DND-41 (cell line): ENCODE measurements at regions not wholly inside any gene's neighbourhood (a gene's known extent, or its start where the extent isn't known, plus 50 kb on each side); places are given as distances from the start of the nearest gene placed in this dataset.

Experiments
- ATAC-seq: fragments of 200-7000 bp; cut with Tn5 transposase; 3 replicates; pipeline ENCODE4 v1.9.1; 2021; ENCODE audit warnings: low read depth; ENCODE audit not compliant: insufficient read depth
- DNase-seq: peaks from one replicate; pipeline ENCODE4 v3.0.0-alpha.2; 2020
- H2AFZ ChIP-seq: 2 replicates; pipeline ENCODE4 v1.6.0; 2012; ENCODE audit warnings: low read depth, low read length
- H3K27ac ChIP-seq: 2 replicates; pipeline ENCODE4 v1.5.1; 2012; ENCODE audit warnings: low read length, inconsistent platforms
- H3K27me3 ChIP-seq: fragments of 200-600 bp; sonication (generic); 2 replicates; pipeline ENCODE4 v1.6.0; 2012; ENCODE audit warnings: low read length, mild to moderate bottlenecking, inconsistent platforms; ENCODE audit not compliant: insufficient read depth, poor library complexity
- H3K36me3 ChIP-seq: 2 replicates; pipeline ENCODE4 v1.5.1; 2012; ENCODE audit warnings: low read length, inconsistent platforms; ENCODE audit not compliant: insufficient read depth
- H3K4me1 ChIP-seq: 2 replicates; pipeline ENCODE4 v1.5.1; 2012; ENCODE audit warnings: mild to moderate bottlenecking, low read length; ENCODE audit not compliant: insufficient read depth
- H3K4me2 ChIP-seq: 2 replicates; pipeline ENCODE4 v1.6.0; 2012; ENCODE audit warnings: mild to moderate bottlenecking, moderate library complexity, low read length, inconsistent platforms; ENCODE audit not compliant: insufficient read depth
- H3K4me3 ChIP-seq, 2 experiments: fragments of 200-600 bp in 1 of 2; shearing (Covaris generic) in 1 of 2; 2 replicates each; pipeline ENCODE4 v1.5.1; 2012 to 2016; ENCODE audit warnings: inconsistent platforms in 2 of 2, low read length in 2 of 2, mild to moderate bottlenecking in 2 of 2, low read depth in 1 of 2, moderate library complexity in 1 of 2
- H3K79me2 ChIP-seq: 2 replicates; pipeline ENCODE4 v1.6.0; 2012; ENCODE audit warnings: low read length, inconsistent platforms; ENCODE audit not compliant: insufficient read depth
- H3K9ac ChIP-seq: 2 replicates; pipeline ENCODE4 v1.6.0; 2012; ENCODE audit warnings: low read depth, mild to moderate bottlenecking, inconsistent platforms, low read length, moderate library complexity
- H3K9me3 ChIP-seq: 2 replicates; pipeline ENCODE4 v1.5.1; 2012; ENCODE audit warnings: low read length, moderate library complexity, mild to moderate bottlenecking, inconsistent platforms; ENCODE audit not compliant: insufficient read depth, severe bottlenecking
- H4K20me1 ChIP-seq: 2 replicates; pipeline ENCODE4 v1.6.0; 2012; ENCODE audit warnings: low read length; ENCODE audit not compliant: insufficient read depth
- CTCF ChIP-seq: IDR thresholded peaks from 2 replicates; pipeline ENCODE4 v1.5.1; 2012; ENCODE audit warnings: borderline replicate concordance, low read length, moderate library complexity, mild to moderate bottlenecking; ENCODE audit not compliant: poor library complexity, severe bottlenecking; ENCODE audit errors: extremely low read depth
- EZH2 ChIP-seq: IDR thresholded peaks from 3 replicates; pipeline ENCODE4 v1.6.1; 2012; ENCODE audit warnings: borderline replicate concordance, low read depth, mild to moderate bottlenecking, moderate library complexity, low read length, inconsistent platforms; ENCODE audit not compliant: severe bottlenecking

- H3K4me3 ChIP-seq = no peak overlapping the region
- no peaks in the 10 kb centered on the region for H3K27me3 ChIP-seq
- no peak overlapping the region for H2AFZ ChIP-seq
- H4K20me1 ChIP-seq = peaks cover 25% of the 10 kb centered on the region; the same call in 1 of the 2 replicates
- H3K79me2 ChIP-seq = peaks cover 99% of the 10 kb centered on the region
- peaks cover 17% of the 10 kb centered on the region for H3K9me3 ChIP-seq
- TF ChIP-seq CTCF (peak; percentile 15), EZH2 (no peak)
- H3K36me3 ChIP-seq = peaks cover 33% of the 10 kb centered on the region
- no peak overlapping the region for H3K27ac ChIP-seq
- ATAC-seq = 0 out of 3 replicates have a peak, but pooled peaks have one; percentile 30
- no peak overlapping the region for H3K4me2 ChIP-seq
- DNase-seq = no peak
- H3K9ac ChIP-seq = no peak overlapping the region
- no peaks in the 10 kb centered on the region for H3K4me1 ChIP-seq
Measured at GRCh38 chr4:177155454-177155853, 154.2 kb upstream of the NEIL3 start.

GRCh38 chr4:177159600-177159999 is 150.1 kb upstream of the NEIL3 start:
- DNase-seq (no peak), ATAC-seq (peak; percentile 41)
- no peak overlapping the region for H2AFZ ChIP-seq
- no peak overlapping the region for H3K4me3 ChIP-seq
- H3K79me2 ChIP-seq = peaks cover 100% of the 10 kb centered on the region
- H3K27ac ChIP-seq = no peak overlapping the region
- no peak overlapping the region for H3K9ac ChIP-seq
- peaks cover 16% of the 10 kb centered on the region for H3K4me1 ChIP-seq
- TF ChIP-seq EZH2 (no peak), CTCF (no peak)
- H3K4me2 ChIP-seq = no peak overlapping the region
- no peaks in the 10 kb centered on the region for H3K27me3 ChIP-seq
- H4K20me1 ChIP-seq = peaks cover 54% of the 10 kb centered on the region; the same call in 1 of the 2 replicates
- peaks cover 21% of the 10 kb centered on the region for H3K36me3 ChIP-seq
- H3K9me3 ChIP-seq = peaks cover 5% of the 10 kb centered on the region

- no peak overlapping the region for H3K9ac ChIP-seq
- H3K27me3 ChIP-seq = no peaks in the 10 kb centered on the region
- peaks cover 16% of the 10 kb centered on the region for H3K4me1 ChIP-seq
- no peak overlapping the region for H3K4me2 ChIP-seq
- H3K4me3 ChIP-seq = no peak overlapping the region
- peaks cover 22% of the 10 kb centered on the region for H3K36me3 ChIP-seq
- H3K9me3 ChIP-seq = no peaks in the 10 kb centered on the region
- ATAC-seq = no peak
- peaks cover 100% of the 10 kb centered on the region for H3K79me2 ChIP-seq
- DNase-seq = no peak
- H3K27ac ChIP-seq = no peak overlapping the region
- TF ChIP-seq EZH2 (no peak), CTCF (no peak)
- peaks cover 54% of the 10 kb centered on the region; the same call in 1 of the 2 replicates for H4K20me1 ChIP-seq
- H2AFZ ChIP-seq = no peak overlapping the region
Measured at GRCh38 chr4:177161781-177162180, 147.9 kb upstream of the NEIL3 start.

- ATAC-seq = peak; percentile 71
- peaks cover 99% of the 10 kb centered on the region for H3K79me2 ChIP-seq
- H3K27me3 ChIP-seq = no peaks in the 10 kb centered on the region
- no peak overlapping the region for H2AFZ ChIP-seq
- TF ChIP-seq CTCF = no peak
- TF ChIP-seq EZH2 = no peak
- H3K4me3 ChIP-seq = no peak overlapping the region
- no peaks in the 10 kb centered on the region for H3K9me3 ChIP-seq
- H4K20me1 ChIP-seq = peaks cover 55% of the 10 kb centered on the region; the same call in 1 of the 2 replicates
- no peak overlapping the region for H3K27ac ChIP-seq
- H3K9ac ChIP-seq = no peak overlapping the region
- no peak overlapping the region for H3K4me2 ChIP-seq
- no peak for DNase-seq
- H3K36me3 ChIP-seq = peaks cover 26% of the 10 kb centered on the region
- peaks cover 16% of the 10 kb centered on the region for H3K4me1 ChIP-seq
Measured at GRCh38 chr4:177163532-177163931, 146.1 kb upstream of the NEIL3 start.
